ENCODE measurements at regions not wholly inside any gene's neighbourhood (a gene's known extent, or its start where the extent isn't known, plus 50 kb on each side); places are given as distances from the start of the nearest gene placed in this dataset.

DNA sequence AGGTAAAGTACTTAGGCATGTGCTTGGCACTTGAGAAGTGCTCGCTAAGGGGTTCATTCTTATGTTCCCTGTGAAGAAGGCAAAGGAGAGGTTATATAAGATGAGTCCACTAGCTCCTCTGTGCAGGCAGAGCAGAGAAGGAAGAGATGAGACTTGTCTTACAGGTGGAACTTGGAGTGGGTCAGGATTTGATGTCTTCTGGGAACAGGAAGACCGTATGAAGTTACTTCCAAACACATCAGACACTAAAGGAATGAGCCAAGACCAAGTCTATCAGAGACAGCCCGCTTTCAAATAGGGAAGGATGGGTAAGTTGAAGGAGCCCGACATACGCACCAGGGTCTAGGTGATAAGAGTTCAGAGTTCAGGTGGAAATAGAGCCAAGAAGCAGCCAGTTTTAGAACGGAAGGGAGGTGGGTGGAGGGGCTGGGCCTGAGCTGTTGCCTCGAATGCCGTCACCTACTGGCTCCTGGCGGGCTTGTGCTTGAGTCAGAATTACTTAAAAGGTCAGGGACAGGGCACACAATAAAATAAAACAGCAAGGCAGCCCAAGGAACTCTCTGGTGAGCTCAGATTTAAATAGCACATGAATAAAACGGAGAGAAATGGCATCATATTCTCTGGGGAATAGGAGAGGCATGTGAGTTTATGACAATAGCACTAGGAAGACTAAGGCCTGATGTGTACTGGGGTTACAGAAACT lies 56.1 kb upstream of the GRB10 start:
- TF ChIP-seq, protein P1, sequence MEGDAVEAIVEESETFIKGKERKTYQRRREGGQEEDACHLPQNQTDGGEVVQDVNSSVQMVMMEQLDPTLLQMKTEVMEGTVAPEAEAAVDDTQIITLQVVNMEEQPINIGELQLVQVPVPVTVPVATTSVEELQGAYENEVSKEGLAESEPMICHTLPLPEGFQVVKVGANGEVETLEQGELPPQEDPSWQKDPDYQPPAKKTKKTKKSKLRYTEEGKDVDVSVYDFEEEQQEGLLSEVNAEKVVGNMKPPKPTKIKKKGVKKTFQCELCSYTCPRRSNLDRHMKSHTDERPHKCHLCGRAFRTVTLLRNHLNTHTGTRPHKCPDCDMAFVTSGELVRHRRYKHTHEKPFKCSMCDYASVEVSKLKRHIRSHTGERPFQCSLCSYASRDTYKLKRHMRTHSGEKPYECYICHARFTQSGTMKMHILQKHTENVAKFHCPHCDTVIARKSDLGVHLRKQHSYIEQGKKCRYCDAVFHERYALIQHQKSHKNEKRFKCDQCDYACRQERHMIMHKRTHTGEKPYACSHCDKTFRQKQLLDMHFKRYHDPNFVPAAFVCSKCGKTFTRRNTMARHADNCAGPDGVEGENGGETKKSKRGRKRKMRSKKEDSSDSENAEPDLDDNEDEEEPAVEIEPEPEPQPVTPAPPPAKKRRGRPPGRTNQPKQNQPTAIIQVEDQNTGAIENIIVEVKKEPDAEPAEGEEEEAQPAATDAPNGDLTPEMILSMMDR (IDR thresholded peaks at IDR 0.05; ENCODE audit: poor library complexity, severe bottlenecking) = no peak
- Histone ChIP-seq H3K27ac (ENCODE audit: poor library complexity, severe bottlenecking) (peak overlapping the region; percentile 73), H3K9me3 (ENCODE audit: severe bottlenecking) (no peaks in the 10 kb centered on the region), H3K4me1 (ENCODE audit: insufficient read depth, poor library complexity, severe bottlenecking) (peaks cover 22% of the 10 kb centered on the region), H3K27me3 (ENCODE audit: insufficient read depth, poor library complexity, severe bottlenecking) (no peaks in the 10 kb centered on the region), H3K36me3 (ENCODE audit: low read depth) (no peaks in the 10 kb centered on the region), H3K4me3 (ENCODE audit: severe bottlenecking) (no peak overlapping the region)
- ATAC-seq (ENCODE audit: low read depth) = peak; percentile 71
- peak; percentile 77 for DNase-seq (ENCODE audit: low spot score)

DNA sequence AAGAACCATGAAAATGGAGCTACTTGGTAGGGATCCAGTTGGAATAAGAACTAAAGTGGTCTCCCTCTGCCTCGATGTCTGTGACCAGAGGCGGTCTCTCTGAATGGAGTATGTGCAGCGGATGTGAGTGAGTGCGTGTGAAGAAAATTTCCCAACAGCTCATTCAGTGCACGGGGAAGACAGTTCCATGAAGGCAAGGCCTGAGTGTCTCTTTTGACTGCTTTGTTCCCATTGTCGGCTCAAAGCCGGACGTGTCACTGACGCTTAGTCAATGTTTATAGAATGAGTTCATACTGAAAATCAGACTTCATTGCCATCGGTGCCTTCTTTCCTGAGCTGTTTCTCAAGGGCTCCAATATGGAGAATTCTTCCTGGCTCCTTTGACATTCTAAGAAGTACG lies 55.3 kb upstream of the GRB10 start:
- Histone ChIP-seq H3K27me3 (ENCODE audit: insufficient read depth, poor library complexity, severe bottlenecking) (no peaks in the 10 kb centered on the region), H3K36me3 (ENCODE audit: low read depth) (no peaks in the 10 kb centered on the region), H3K4me3 (ENCODE audit: severe bottlenecking) (no peak overlapping the region), H3K27ac (ENCODE audit: poor library complexity, severe bottlenecking) (peak overlapping the region; percentile 73), H3K9me3 (ENCODE audit: severe bottlenecking) (no peaks in the 10 kb centered on the region), H3K4me1 (ENCODE audit: insufficient read depth, poor library complexity, severe bottlenecking) (peaks cover 28% of the 10 kb centered on the region)
- TF ChIP-seq, protein P1 (IDR thresholded peaks at IDR 0.05; ENCODE audit: poor library complexity, severe bottlenecking) = no peak
- peak; percentile 90 for ATAC-seq (ENCODE audit: low read depth)
- peak; percentile 74 for DNase-seq (ENCODE audit: low spot score)

DNA sequence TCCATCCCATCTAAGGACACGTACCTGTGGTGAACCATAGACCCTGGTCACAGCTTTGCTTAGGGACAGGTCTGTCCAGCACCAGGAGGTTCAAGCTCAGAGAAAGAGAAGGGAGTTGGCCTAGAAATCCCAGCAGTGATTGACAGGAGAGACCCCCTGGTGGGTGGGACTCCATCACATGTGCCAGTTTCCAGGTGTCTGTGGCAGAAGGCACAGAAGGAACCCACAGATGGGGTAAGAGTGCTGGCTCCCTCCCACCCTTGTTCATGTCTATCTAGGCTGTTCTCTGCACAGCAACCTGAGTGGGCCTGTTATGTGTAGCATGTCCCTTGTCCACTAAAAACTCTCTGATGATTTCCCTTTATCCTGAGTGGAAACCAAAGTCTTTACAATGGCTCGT lies 54.0 kb upstream of the GRB10 start:
- TF ChIP-seq, protein P1 (IDR thresholded peaks at IDR 0.05; ENCODE audit: poor library complexity, severe bottlenecking) = no peak
- ATAC-seq (ENCODE audit: low read depth) (no peak), DNase-seq (ENCODE audit: low spot score) (no peak)
- Histone ChIP-seq H3K27me3 (ENCODE audit: insufficient read depth, poor library complexity, severe bottlenecking) (no peaks in the 10 kb centered on the region), H3K9me3 (ENCODE audit: severe bottlenecking) (no peaks in the 10 kb centered on the region), H3K27ac (ENCODE audit: poor library complexity, severe bottlenecking) (no peak overlapping the region), H3K36me3 (ENCODE audit: low read depth) (no peaks in the 10 kb centered on the region), H3K4me1 (ENCODE audit: insufficient read depth, poor library complexity, severe bottlenecking) (peaks cover 32% of the 10 kb centered on the region), H3K4me3 (ENCODE audit: severe bottlenecking) (no peak overlapping the region)

DNA sequence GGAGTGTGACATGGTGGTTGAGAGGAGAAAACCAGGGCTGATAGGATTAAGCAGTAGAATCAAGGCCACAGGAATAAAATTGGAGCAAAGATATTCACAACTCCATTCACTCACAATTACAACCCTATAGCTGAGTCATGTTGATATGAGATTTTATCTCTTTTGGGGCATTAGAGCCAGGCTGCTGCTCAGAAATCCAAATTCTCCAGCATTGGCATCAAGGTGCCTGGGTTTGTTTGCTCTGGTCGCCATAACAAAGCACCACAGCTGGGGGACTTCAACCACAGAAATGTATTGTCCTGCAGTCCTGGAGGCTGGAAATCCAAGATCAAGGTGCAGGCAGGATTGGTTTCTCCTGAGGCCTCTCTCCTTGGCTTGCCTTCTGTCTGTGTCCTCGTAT lies 52.5 kb upstream of the GRB10 start:
- ATAC-seq (ENCODE audit: low read depth) (no peak), DNase-seq (ENCODE audit: low spot score) (no peak)
- Histone ChIP-seq H3K36me3 (ENCODE audit: low read depth) (no peaks in the 10 kb centered on the region), H3K4me1 (ENCODE audit: insufficient read depth, poor library complexity, severe bottlenecking) (peaks cover 34% of the 10 kb centered on the region), H3K27me3 (ENCODE audit: insufficient read depth, poor library complexity, severe bottlenecking) (no peaks in the 10 kb centered on the region), H3K9me3 (ENCODE audit: severe bottlenecking) (no peaks in the 10 kb centered on the region), H3K4me3 (ENCODE audit: severe bottlenecking) (no peak overlapping the region), H3K27ac (ENCODE audit: poor library complexity, severe bottlenecking) (no peak overlapping the region)
- TF ChIP-seq, protein P1 (IDR thresholded peaks at IDR 0.05; ENCODE audit: poor library complexity, severe bottlenecking) = no peak

DNA sequence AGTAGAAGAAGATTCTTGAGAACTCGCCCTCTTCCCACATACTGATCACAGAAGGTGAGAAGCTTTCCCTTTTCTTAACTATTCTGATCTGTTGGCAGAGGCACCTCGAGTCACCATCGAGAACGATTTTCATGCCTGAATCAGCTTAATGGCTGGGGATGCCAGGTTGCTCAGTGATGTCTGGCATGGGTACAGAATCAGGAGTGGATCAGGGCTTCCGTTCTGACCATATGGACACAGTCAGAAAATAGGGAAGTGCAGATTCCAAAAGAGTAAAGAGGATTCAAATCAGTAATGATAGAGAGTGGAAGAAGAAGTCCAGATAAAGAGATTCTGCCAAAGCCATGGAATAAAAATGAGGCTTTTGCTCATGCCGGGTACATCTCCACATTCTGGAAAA lies 52.0 kb upstream of the GRB10 start:
- Histone ChIP-seq H3K36me3 (ENCODE audit: low read depth) (no peaks in the 10 kb centered on the region), H3K27me3 (ENCODE audit: insufficient read depth, poor library complexity, severe bottlenecking) (no peaks in the 10 kb centered on the region), H3K27ac (ENCODE audit: poor library complexity, severe bottlenecking) (no peak overlapping the region), H3K4me1 (ENCODE audit: insufficient read depth, poor library complexity, severe bottlenecking) (peaks cover 34% of the 10 kb centered on the region), H3K9me3 (ENCODE audit: severe bottlenecking) (no peaks in the 10 kb centered on the region), H3K4me3 (ENCODE audit: severe bottlenecking) (no peak overlapping the region)
- TF ChIP-seq, protein P1 (IDR thresholded peaks at IDR 0.05; ENCODE audit: poor library complexity, severe bottlenecking) = no peak
- ATAC-seq (ENCODE audit: low read depth) (no peak), DNase-seq (ENCODE audit: low spot score) (no peak)

All from RWPE2 (cell line).